SK-N-SH (cell line): ENCODE measurements at regions not wholly inside any gene's neighbourhood (a gene's known extent, or its start where the extent isn't known, plus 50 kb on each side); places are given as distances from the start of the nearest gene placed in this dataset.

Experiments
- CTCF ChIA-PET: fragments of 300-600, 350-600 bp; formaldehyde crosslinking; extraction: SDS; loops from one replicate; lab custom pipeline; 2021; lab: Yijun Ruan, JAX
- POLR2A ChIA-PET: fragments of 350-600 bp; sonication (Branson Sonifier 250); formaldehyde crosslinking; extraction: SDS; loops from one replicate; lab custom pipeline; 2020; ENCODE audit warnings: antibody characterized with exemption, inconsistent platforms; lab: Yijun Ruan, JAX
- DNase-seq: peaks from one replicate; pipeline ENCODE4 v3.0.0; 2012
- H2AFZ ChIP-seq: fragments of 200-600 bp; sonication (generic); 2 replicates; pipeline ENCODE4 v1.8.1; 2016; ENCODE audit warnings: antibody characterized with exemption, mild to moderate bottlenecking, low read depth
- H3F3A ChIP-seq: fragments of 200-600 bp; sonication (generic); replicated peaks from 2 replicates; pipeline ENCODE3; 2016; ENCODE audit warnings: antibody characterized with exemption, mild to moderate bottlenecking; ENCODE audit not compliant: insufficient read depth
- H3K27ac ChIP-seq, 2 experiments: fragments of 200-500 bp in 1 of 2; fragments of 200-600 bp in 1 of 2; sonication (Bioruptor generic) in 1 of 2; sonication (generic), shearing (Covaris generic) in 1 of 2; 2 replicates each; pipeline versions ENCODE4 v1.5.1 to v1.6.1; 2014 to 2016; ENCODE audit warnings: low read depth in 2 of 2, inconsistent platforms in 1 of 2, low read length in 1 of 2, mild to moderate bottlenecking in 1 of 2, mixed read lengths in 1 of 2
- H3K27me3 ChIP-seq: fragments of 200-600 bp; sonication (generic), shearing (Covaris generic); 2 replicates; pipeline ENCODE4 v1.6.1; 2016; ENCODE audit warnings: mixed run types; ENCODE audit not compliant: insufficient read depth
- H3K36me3 ChIP-seq, 2 experiments: fragments of 200-500 bp in 1 of 2; fragments of 200-600 bp in 1 of 2; sonication (Bioruptor generic) in 1 of 2; sonication (generic) in 1 of 2; replicated peaks in 1 of 2; 2 replicates each; pipeline versions ENCODE3 to v1.5.1; 2014 to 2016; ENCODE audit warnings: low read length in 1 of 2, mild to moderate bottlenecking in 1 of 2; ENCODE audit not compliant: insufficient read depth in 2 of 2, control insufficient read depth in 1 of 2
- H3K4me1 ChIP-seq, 2 experiments: fragments of 200-500 bp in 1 of 2; fragments of 200-600 bp in 1 of 2; sonication (Bioruptor generic) in 1 of 2; sonication (generic), shearing (Covaris generic) in 1 of 2; 2 replicates each; pipeline versions ENCODE4 v1.5.1 to v1.6.1; 2014 to 2016; ENCODE audit warnings: low read depth in 1 of 2, low read length in 1 of 2, mixed run types in 1 of 2; ENCODE audit not compliant: insufficient read depth in 2 of 2, control insufficient read depth in 1 of 2
- H3K4me2 ChIP-seq: fragments of 200-600 bp; sonication (generic), shearing (Covaris generic); 2 replicates; pipeline ENCODE4 v1.6.1; 2017; ENCODE audit warnings: mixed run types
- H3K4me3 ChIP-seq, 2 experiments: fragments of 200-500 bp in 1 of 2; fragments of 200-600 bp in 1 of 2; sonication (Bioruptor generic) in 1 of 2; sonication (generic), shearing (Covaris generic) in 1 of 2; 2 replicates each; pipeline versions ENCODE4 v1.5.1 to v1.8.1; 2014 to 2016; ENCODE audit warnings: low read depth in 2 of 2, inconsistent platforms in 1 of 2, low read length in 1 of 2, mild to moderate bottlenecking in 1 of 2, mixed read lengths in 1 of 2, moderate library complexity in 1 of 2
- H3K79me2 ChIP-seq: fragments of 200-600 bp; sonication (generic); 2 replicates; pipeline ENCODE4 v1.8.1; 2017; ENCODE audit warnings: mild to moderate bottlenecking; ENCODE audit not compliant: insufficient read depth
- H3K9ac ChIP-seq: fragments of 200-600 bp; sonication (generic); 2 replicates; pipeline ENCODE4 v1.6.1; 2017; ENCODE audit warnings: mixed run types
- H3K9me2 ChIP-seq: fragments of 200-600 bp; sonication (generic); 2 replicates; pipeline ENCODE4 v1.6.1; 2017; ENCODE audit warnings: mixed run types
- H3K9me3 ChIP-seq: fragments of 200-600 bp; sonication (generic); 2 replicates; pipeline ENCODE4 v1.6.1; 2017; ENCODE audit warnings: mixed run types, mild to moderate bottlenecking, moderate library complexity
- H4K20me1 ChIP-seq: fragments of 200-600 bp; sonication (generic); 2 replicates; pipeline ENCODE4 v1.6.1; 2017; ENCODE audit warnings: mild to moderate bottlenecking, mixed run types; ENCODE audit not compliant: insufficient read depth
- EP300 ChIP-seq, 2 experiments: IDR thresholded peaks; 2 replicates each; pipeline versions ENCODE4 v1.4.0 to v1.6.1; 2012; ENCODE audit warnings: borderline replicate concordance in 1 of 2, low read depth in 1 of 2, low read length in 1 of 2
- EZH2phosphoT487 ChIP-seq: fragments of 200-600 bp; sonication (generic); IDR thresholded peaks from 2 replicates; pipeline ENCODE4 v1.6.1; 2017; ENCODE audit warnings: low read depth, mixed run types, mild to moderate bottlenecking, antibody characterized with exemption, moderate library complexity, borderline replicate concordance
- GATA2 ChIP-seq: sonication (generic); formaldehyde crosslinking; IDR thresholded peaks from 2 replicates; pipeline ENCODE4 v1.5.0; 2020; ENCODE audit warnings: mild to moderate bottlenecking, missing genetic modification reagents
- IRF3 ChIP-seq: fragments of 150-350 bp; IDR thresholded peaks from 2 replicates; pipeline ENCODE4 v1.6.1; 2016; ENCODE audit warnings: mild to moderate bottlenecking, low read depth, low read length
- MXI1 ChIP-seq: IDR thresholded peaks from 2 replicates; pipeline ENCODE4 v1.6.1; 2012; ENCODE audit warnings: mild to moderate bottlenecking, low read depth, low read length, improper control_type of control experiment
- POLR2AphosphoS5 ChIP-seq: IDR thresholded peaks from 2 replicates; pipeline ENCODE4 v1.6.1; 2012; ENCODE audit warnings: low read depth, low read length
- RCOR1 ChIP-seq: fragments of 150-350 bp; IDR thresholded peaks from 2 replicates; pipeline ENCODE4 v1.6.1; 2017; ENCODE audit warnings: antibody characterized with exemption, low read length
- REST ChIP-seq: IDR thresholded peaks from 2 replicates; pipeline ENCODE4 v1.6.1; 2012; ENCODE audit warnings: mild to moderate bottlenecking, low read depth, low read length, moderate library complexity
- SIN3A ChIP-seq: IDR thresholded peaks from 2 replicates; pipeline ENCODE4 v1.6.1; 2012; ENCODE audit warnings: low read depth, mild to moderate bottlenecking, low read length, moderate library complexity, borderline replicate concordance
- SMC3 ChIP-seq: IDR thresholded peaks from 2 replicates; pipeline ENCODE4 v1.6.1; 2012; ENCODE audit warnings: low read depth, low read length, improper control_type of control experiment
- TCF12 ChIP-seq: IDR thresholded peaks from 2 replicates; pipeline ENCODE4 v1.4.0; 2012
- YY1 ChIP-seq: IDR thresholded peaks from 2 replicates; pipeline ENCODE4 v1.4.0; 2012; ENCODE audit warnings: low read depth, mild to moderate bottlenecking
- WGBS: methylation state at CpG from one replicate; pipeline ENCODE4 v1.1.6; 2017; ENCODE audit warnings: low lambda C conversion rate; 5-methylcytosine and 5-hydroxymethylcytosine counted together

- DNase-seq, result no peak
- no peaks in the 10 kb centered on the region for H3K9me3 ChIP-seq
- no peaks in the 10 kb centered on the region for H3K36me3 ChIP-seq
- no peak overlapping the region for H2AFZ ChIP-seq
- no peaks in the 10 kb centered on the region for H3K4me1 ChIP-seq
- H3K9me2 ChIP-seq, result no peaks in the 10 kb centered on the region
- no peak overlapping the region for H3K27ac ChIP-seq
- H3F3A ChIP-seq, result no peaks in the 10 kb centered on the region
- ChIA-PET POLR2A (no interaction called here), CTCF (no interaction called here)
- no peaks in the 10 kb centered on the region for H3K79me2 ChIP-seq
- H3K4me2 ChIP-seq, result no peak overlapping the region
- no peak overlapping the region for H3K4me3 ChIP-seq
- no peak overlapping the region for H3K9ac ChIP-seq
- TF ChIP-seq GATA2 (CRISPR knock-in tag) (no peak), SMC3 (no peak), TCF12 (no peak), EP300 (IDR thresholded peaks at IDR 0.05; ENCODE audit: borderline replicate concordance in 1 of 2, low read depth in 1 of 2, low read length in 1 of 2) (no peak), MXI1 (no peak), RCOR1 (no peak), YY1 (no peak)
- 2% methylated on average over 5 of the region's 5 CpGs for WGBS
- no peaks in the 10 kb centered on the region for H4K20me1 ChIP-seq
- no peaks in the 10 kb centered on the region for H3K27me3 ChIP-seq
Measured at GRCh38 chr10:111231779-111232178, 154.9 kb downstream of the ADRA2A start.

GRCh38 chr10:111233439-111233838 lies 156.6 kb downstream of the ADRA2A start:
- H3F3A ChIP-seq, result no peaks in the 10 kb centered on the region
- no peaks in the 10 kb centered on the region for H3K36me3 ChIP-seq
- ChIA-PET CTCF (interaction anchor here (1.0 kb wide), 1 partner anchor 157 kb away, joined by 3 read pairs; the partner anchor contains the start of gene ADRA2A), POLR2A (no interaction called here)
- H3K4me3 ChIP-seq, result no peak overlapping the region
- no peak for TF ChIP-seq RCOR1
- no peak for TF ChIP-seq POLR2AphosphoS5
- TF ChIP-seq SIN3A, result no peak
- no peak for TF ChIP-seq EZH2phosphoT487
- TF ChIP-seq IRF3, result no peak
- TF ChIP-seq REST, result no peak; the same call in 1 of the 2 replicates
- no peaks in the 10 kb centered on the region for H3K27me3 ChIP-seq
- no peaks in the 10 kb centered on the region for H3K79me2 ChIP-seq
- H3K9ac ChIP-seq, result no peak overlapping the region
- H3K4me2 ChIP-seq, result no peak overlapping the region
- H2AFZ ChIP-seq, result no peak overlapping the region
- H4K20me1 ChIP-seq, result no peaks in the 10 kb centered on the region
- H3K9me2 ChIP-seq, result no peaks in the 10 kb centered on the region
- H3K4me1 ChIP-seq, result no peaks in the 10 kb centered on the region
- 0% methylated on average over 1 of the region's 1 CpG for WGBS
- H3K9me3 ChIP-seq, result no peaks in the 10 kb centered on the region
- no peak for DNase-seq
- no peak overlapping the region for H3K27ac ChIP-seq
